Karpas-422 (cell line): ENCODE measurements at regions not wholly inside any gene's neighbourhood (a gene's known extent, or its start where the extent isn't known, plus 50 kb on each side); places are given as distances from the start of the nearest gene placed in this dataset.

ENCODE experiments used
- DNase-seq: peaks from one replicate; pipeline ENCODE4 v3.0.0-alpha.2; 2015
- H2AFZ ChIP-seq: fragments of 200-600 bp; sonication (generic); 2 replicates; pipeline ENCODE4 v1.6.1; 2014; ENCODE audit warnings: antibody characterized with exemption, low read length, mixed read lengths
- H3K27ac ChIP-seq: fragments of 200-600 bp; sonication (generic); 2 replicates; pipeline ENCODE4 v1.5.1; 2014; ENCODE audit warnings: mild to moderate bottlenecking, low read length, moderate library complexity
- H3K27me3 ChIP-seq: fragments of 200-600 bp; sonication (generic); 2 replicates; pipeline ENCODE4 v1.6.1; 2014; ENCODE audit warnings: low read length, mixed read lengths
- H3K36me3 ChIP-seq: fragments of 200-600 bp; sonication (generic); 2 replicates; pipeline ENCODE4 v1.6.1; 2014; ENCODE audit warnings: low read length, mixed read lengths; ENCODE audit not compliant: insufficient read depth
- H3K4me1 ChIP-seq: fragments of 200-600 bp; sonication (generic); 2 replicates; pipeline ENCODE4 v1.6.1; 2014; ENCODE audit warnings: mild to moderate bottlenecking, low read length, mixed read lengths
- H3K4me2 ChIP-seq: fragments of 200-600 bp; sonication (generic); 2 replicates; pipeline ENCODE4 v1.6.1; 2014; ENCODE audit warnings: low read length, low read depth, mild to moderate bottlenecking; ENCODE audit not compliant: poor library complexity, severe bottlenecking
- H3K4me3 ChIP-seq: fragments of 200-600 bp; sonication (generic); 2 replicates; pipeline ENCODE4 v1.5.1; 2014; ENCODE audit warnings: mild to moderate bottlenecking, antibody characterized with exemption, low read length, mixed read lengths
- H3K79me2 ChIP-seq: fragments of 200-600 bp; sonication (generic); 2 replicates; pipeline ENCODE4 v1.6.1; 2014; ENCODE audit warnings: mild to moderate bottlenecking, low read length, mixed read lengths
- H3K9ac ChIP-seq: fragments of 200-600 bp; sonication (generic); 2 replicates; pipeline ENCODE4 v1.6.0; 2014; ENCODE audit warnings: low read length
- H3K9me2 ChIP-seq: fragments of 200-600 bp; sonication (generic), shearing (Covaris generic); replicated peaks from 2 replicates; pipeline ENCODE4 v1.6.0; 2014; ENCODE audit warnings: mild to moderate bottlenecking, low read length, moderate library complexity; ENCODE audit not compliant: insufficient read depth
- H3K9me3 ChIP-seq: fragments of 300-700, 200-600 bp; sonication (generic); 2 replicates; pipeline ENCODE4 v1.6.1; 2014; ENCODE audit warnings: low read length, mixed read lengths
- H4K20me1 ChIP-seq: fragments of 200-600 bp; sonication (generic); 2 replicates; pipeline ENCODE4 v1.6.1; 2014; ENCODE audit warnings: mild to moderate bottlenecking, antibody characterized with exemption, low read length, low read depth; ENCODE audit not compliant: insufficient read depth

GRCh38 chr6:148658681-148659430, 88.0 kb upstream of the UST start:
- Histone ChIP-seq H3K4me2 (no peak overlapping the region), H3K4me3 (no peak overlapping the region), H3K9ac (no peak overlapping the region), H2AFZ (no peak overlapping the region), H3K9me3 (peaks cover 2% of the 10 kb centered on the region; the same call in 1 of the 2 replicates), H3K27me3 (no peaks in the 10 kb centered on the region), H3K27ac (no peak overlapping the region), H3K36me3 (no peaks in the 10 kb centered on the region), H3K79me2 (no peaks in the 10 kb centered on the region), H4K20me1 (no peaks in the 10 kb centered on the region), H3K9me2 (peaks cover 7% of the 10 kb centered on the region; the same call in 1 of the 2 replicates), H3K4me1 (peaks cover 5% of the 10 kb centered on the region; the same call in 1 of the 2 replicates)
- DNase-seq = no peak

- H3K4me1 ChIP-seq = no peaks in the 10 kb centered on the region
- H3K9me3 ChIP-seq = peaks cover 5% of the 10 kb centered on the region
- H3K4me3 ChIP-seq = no peak overlapping the region
- no peak for DNase-seq
- no peaks in the 10 kb centered on the region for H3K9me2 ChIP-seq
- no peak overlapping the region for H3K9ac ChIP-seq
- no peak overlapping the region for H3K4me2 ChIP-seq
- no peak overlapping the region for H2AFZ ChIP-seq
- H3K27me3 ChIP-seq = no peaks in the 10 kb centered on the region
- no peak overlapping the region for H3K27ac ChIP-seq
- no peaks in the 10 kb centered on the region for H3K36me3 ChIP-seq
- H3K79me2 ChIP-seq = no peaks in the 10 kb centered on the region
- H4K20me1 ChIP-seq = no peaks in the 10 kb centered on the region
Observed at GRCh38 chr6:148667395-148667794, 79.4 kb upstream of the UST start.

GRCh38 chr6:148671085-148671484, 75.7 kb upstream of the UST start:
- H3K27ac ChIP-seq = no peak overlapping the region
- H3K36me3 ChIP-seq = no peaks in the 10 kb centered on the region
- no peaks in the 10 kb centered on the region for H3K27me3 ChIP-seq
- H2AFZ ChIP-seq = no peak overlapping the region
- no peak overlapping the region for H3K4me3 ChIP-seq
- H3K79me2 ChIP-seq = no peaks in the 10 kb centered on the region
- H4K20me1 ChIP-seq = no peaks in the 10 kb centered on the region
- no peak overlapping the region for H3K4me2 ChIP-seq
- no peak overlapping the region for H3K9ac ChIP-seq
- no peak for DNase-seq
- H3K9me2 ChIP-seq = no peaks in the 10 kb centered on the region
- H3K9me3 ChIP-seq = peaks cover 13% of the 10 kb centered on the region
- no peaks in the 10 kb centered on the region for H3K4me1 ChIP-seq

- H4K20me1 ChIP-seq = no peaks in the 10 kb centered on the region
- H3K4me1 ChIP-seq = no peaks in the 10 kb centered on the region
- H3K27me3 ChIP-seq = no peaks in the 10 kb centered on the region
- no peak overlapping the region for H3K4me2 ChIP-seq
- no peak overlapping the region for H2AFZ ChIP-seq
- no peak overlapping the region for H3K4me3 ChIP-seq
- DNase-seq = no peak
- no peaks in the 10 kb centered on the region for H3K9me2 ChIP-seq
- H3K9ac ChIP-seq = no peak overlapping the region
- peaks cover 13% of the 10 kb centered on the region for H3K9me3 ChIP-seq
- H3K27ac ChIP-seq = no peak overlapping the region
- no peaks in the 10 kb centered on the region for H3K36me3 ChIP-seq
- no peaks in the 10 kb centered on the region for H3K79me2 ChIP-seq
Observed at GRCh38 chr6:148671952-148672351, 74.9 kb upstream of the UST start.

- Histone ChIP-seq H3K9me3 (peaks cover 13% of the 10 kb centered on the region), H2AFZ (no peak overlapping the region), H3K4me3 (no peak overlapping the region), H3K27me3 (no peaks in the 10 kb centered on the region), H3K9me2 (no peaks in the 10 kb centered on the region), H3K4me1 (peaks cover 15% of the 10 kb centered on the region), H4K20me1 (no peaks in the 10 kb centered on the region), H3K36me3 (no peaks in the 10 kb centered on the region), H3K79me2 (no peaks in the 10 kb centered on the region), H3K9ac (no peak overlapping the region), H3K27ac (no peak overlapping the region), H3K4me2 (no peak overlapping the region)
- DNase-seq = no peak
Observed at GRCh38 chr6:148674306-148674705, 72.5 kb upstream of the UST start.

GRCh38 chr6:148677594-148678476, 69.0 kb upstream of the UST start:
- DNase-seq = peak; percentile 69
- Histone ChIP-seq H3K27ac (no peak overlapping the region), H3K9ac (no peak overlapping the region), H3K4me3 (no peak overlapping the region), H2AFZ (no peak overlapping the region), H3K36me3 (no peaks in the 10 kb centered on the region), H3K4me1 (peaks cover 19% of the 10 kb centered on the region), H3K27me3 (no peaks in the 10 kb centered on the region), H4K20me1 (no peaks in the 10 kb centered on the region), H3K79me2 (no peaks in the 10 kb centered on the region), H3K4me2 (no peak overlapping the region), H3K9me3 (peaks cover 4% of the 10 kb centered on the region; the same call in 1 of the 2 replicates), H3K9me2 (no peaks in the 10 kb centered on the region)

GRCh38 chr6:148678682-148679081, 68.1 kb upstream of the UST start:
- H3K9ac ChIP-seq = no peak overlapping the region
- H3K4me3 ChIP-seq = no peak overlapping the region
- no peaks in the 10 kb centered on the region for H3K9me2 ChIP-seq
- no peak overlapping the region for H2AFZ ChIP-seq
- no peaks in the 10 kb centered on the region for H3K27me3 ChIP-seq
- H4K20me1 ChIP-seq = no peaks in the 10 kb centered on the region
- peaks cover 21% of the 10 kb centered on the region for H3K4me1 ChIP-seq
- H3K27ac ChIP-seq = no peak overlapping the region
- H3K4me2 ChIP-seq = no peak overlapping the region
- no peaks in the 10 kb centered on the region for H3K9me3 ChIP-seq
- no peak for DNase-seq
- H3K36me3 ChIP-seq = no peaks in the 10 kb centered on the region
- H3K79me2 ChIP-seq = no peaks in the 10 kb centered on the region

GRCh38 chr6:148681666-148682065, 65.2 kb upstream of the UST start:
- Histone ChIP-seq H3K4me3 (no peak overlapping the region), H3K79me2 (no peaks in the 10 kb centered on the region), H4K20me1 (no peaks in the 10 kb centered on the region), H3K4me2 (no peak overlapping the region), H3K4me1 (peaks cover 21% of the 10 kb centered on the region), H3K36me3 (no peaks in the 10 kb centered on the region), H3K9me2 (no peaks in the 10 kb centered on the region), H2AFZ (no peak overlapping the region), H3K27me3 (no peaks in the 10 kb centered on the region), H3K9me3 (no peaks in the 10 kb centered on the region), H3K27ac (no peak overlapping the region), H3K9ac (no peak overlapping the region)
- no peak for DNase-seq
